ENCODE measurements at regions not wholly inside any gene's neighbourhood (a gene's known extent, or its start where the extent isn't known, plus 50 kb on each side); places are given as distances from the start of the nearest gene placed in this dataset.

- TF ChIP-seq, protein P1, sequence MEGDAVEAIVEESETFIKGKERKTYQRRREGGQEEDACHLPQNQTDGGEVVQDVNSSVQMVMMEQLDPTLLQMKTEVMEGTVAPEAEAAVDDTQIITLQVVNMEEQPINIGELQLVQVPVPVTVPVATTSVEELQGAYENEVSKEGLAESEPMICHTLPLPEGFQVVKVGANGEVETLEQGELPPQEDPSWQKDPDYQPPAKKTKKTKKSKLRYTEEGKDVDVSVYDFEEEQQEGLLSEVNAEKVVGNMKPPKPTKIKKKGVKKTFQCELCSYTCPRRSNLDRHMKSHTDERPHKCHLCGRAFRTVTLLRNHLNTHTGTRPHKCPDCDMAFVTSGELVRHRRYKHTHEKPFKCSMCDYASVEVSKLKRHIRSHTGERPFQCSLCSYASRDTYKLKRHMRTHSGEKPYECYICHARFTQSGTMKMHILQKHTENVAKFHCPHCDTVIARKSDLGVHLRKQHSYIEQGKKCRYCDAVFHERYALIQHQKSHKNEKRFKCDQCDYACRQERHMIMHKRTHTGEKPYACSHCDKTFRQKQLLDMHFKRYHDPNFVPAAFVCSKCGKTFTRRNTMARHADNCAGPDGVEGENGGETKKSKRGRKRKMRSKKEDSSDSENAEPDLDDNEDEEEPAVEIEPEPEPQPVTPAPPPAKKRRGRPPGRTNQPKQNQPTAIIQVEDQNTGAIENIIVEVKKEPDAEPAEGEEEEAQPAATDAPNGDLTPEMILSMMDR (conservative IDR thresholded peaks at IDR 0.05; ENCODE audit: low read length): no peak
- TF ChIP-seq EZH2phosphoT487 (IDR thresholded peaks at IDR 0.05; ENCODE audit: borderline replicate concordance, low read depth, low read length): no peak
Measured at GRCh38 chr5:1656271-1656975, 132.7 kb upstream of the LPCAT1 start.

Measured in OCI-LY7 (cell line).